ENCODE measurements at regions not wholly inside any gene's neighbourhood (a gene's known extent, or its start where the extent isn't known, plus 50 kb on each side); places are given as distances from the start of the nearest gene placed in this dataset.

GRCh38 chr11:96960926-96961325 is 571.1 kb downstream of the JRKL start:
- no peak for TF ChIP-seq POLR2AphosphoS5 (IDR thresholded peaks at IDR 0.05)
- TF ChIP-seq POLR2A (IDR thresholded peaks at IDR 0.05), result no peak
- TF ChIP-seq CTCF (IDR thresholded peaks at IDR 0.05 in 8 of 11, conservative IDR thresholded peaks at IDR 0.05 in 3 of 11), result no peak
- H3K27ac ChIP-seq, result no peak overlapping the region
- no peak for DNase-seq
- intact Hi-C loops (cut with DNase I; ENCODE audit: low total_unique reads), result no loop called here
- WGBS, 5 donors, result 88 to 98% (median 94%) methylated on average over 1 of the region's 1 CpG
- H3K4me3 ChIP-seq, result no peak overlapping the region
- peaks cover 0 to 8% (median 0%) of the 10 kb centered on the region in 8 donors for H3K9me3 ChIP-seq
- H3K27me3 ChIP-seq (replicated peaks in 1 of 7), result no peaks in the 10 kb centered on the region
- no peaks in the 10 kb centered on the region for H3K36me3 ChIP-seq
- H3K4me1 ChIP-seq, result no peaks in the 10 kb centered on the region

- no peak overlapping the region for H3K4me3 ChIP-seq
- H3K36me3 ChIP-seq, result no peaks in the 10 kb centered on the region
- no peaks in the 10 kb centered on the region for H3K27me3 ChIP-seq (replicated peaks in 1 of 7)
- peaks cover 0 to 4% (median 0%) of the 10 kb centered on the region in 8 donors for H3K9me3 ChIP-seq
- no peak overlapping the region for H3K27ac ChIP-seq
- intact Hi-C loops (cut with DNase I; ENCODE audit: low total_unique reads), result no loop called here
- WGBS, 5 donors, result 66 to 73% (median 68%) methylated on average over 4 of the region's 4 CpGs
- no peaks in the 10 kb centered on the region for H3K4me1 ChIP-seq
- DNase-seq, result no peak
- TF ChIP-seq POLR2AphosphoS5 (IDR thresholded peaks at IDR 0.05), result no peak
Measured at GRCh38 chr11:96961931-96962330, 572.1 kb downstream of the JRKL start.

- H3K4me1 ChIP-seq, result no peaks in the 10 kb centered on the region
- no peaks in the 10 kb centered on the region for H3K36me3 ChIP-seq
- H3K27me3 ChIP-seq (replicated peaks in 1 of 7), result no peaks in the 10 kb centered on the region
- H3K9me3 ChIP-seq, result peaks cover 0 to 4% (median 0%) of the 10 kb centered on the region in 8 donors
- TF ChIP-seq POLR2A (IDR thresholded peaks at IDR 0.05), result no peak
- TF ChIP-seq POLR2AphosphoS5 (IDR thresholded peaks at IDR 0.05), result no peak
- TF ChIP-seq CTCF (IDR thresholded peaks at IDR 0.05 in 8 of 11, conservative IDR thresholded peaks at IDR 0.05 in 3 of 11), result no peak
- intact Hi-C loops (cut with DNase I; ENCODE audit: low total_unique reads), result no loop called here
- no peak for DNase-seq
- no peak overlapping the region for H3K4me3 ChIP-seq
- 88 to 96% (median 93%) methylated on average over 2 of the region's 2 CpGs for WGBS, 5 donors
- no peak overlapping the region for H3K27ac ChIP-seq
Measured at GRCh38 chr11:96963375-96963774, 573.6 kb downstream of the JRKL start.

- TF ChIP-seq CTCF (IDR thresholded peaks at IDR 0.05 in 8 of 11, conservative IDR thresholded peaks at IDR 0.05 in 3 of 11), result no peak
- no peak for TF ChIP-seq POLR2A (IDR thresholded peaks at IDR 0.05)
- TF ChIP-seq POLR2AphosphoS5 (IDR thresholded peaks at IDR 0.05), result no peak
- no peak for DNase-seq
- Histone ChIP-seq H3K27ac (no peak overlapping the region), H3K27me3 (replicated peaks in 1 of 7) (no peaks in the 10 kb centered on the region), H3K9me3 (peaks cover 0 to 4% (median 0%) of the 10 kb centered on the region in 8 donors), H3K4me3 (no peak overlapping the region), H3K4me1 (no peaks in the 10 kb centered on the region), H3K36me3 (no peaks in the 10 kb centered on the region)
- WGBS, 5 donors, result 60 to 74% (median 70%) methylated on average over 2 of the region's 2 CpGs
- intact Hi-C loops (cut with DNase I; ENCODE audit: low total_unique reads), result no loop called here
Measured at GRCh38 chr11:96964661-96965060, 574.8 kb downstream of the JRKL start.

GRCh38 chr11:96967616-96968015 is 577.8 kb downstream of the JRKL start:
- no peak overlapping the region for H3K4me3 ChIP-seq
- DNase-seq, result no peak
- no peaks in the 10 kb centered on the region for H3K36me3 ChIP-seq
- H3K9me3 ChIP-seq, result peaks cover 0 to 4% (median 0%) of the 10 kb centered on the region in 8 donors
- H3K27ac ChIP-seq, result no peak overlapping the region
- intact Hi-C loops (cut with DNase I; ENCODE audit: low total_unique reads), result no loop called here
- TF ChIP-seq POLR2AphosphoS5 (IDR thresholded peaks at IDR 0.05) (no peak), POLR2A (IDR thresholded peaks at IDR 0.05) (no peak), CTCF (IDR thresholded peaks at IDR 0.05 in 8 of 11, conservative IDR thresholded peaks at IDR 0.05 in 3 of 11) (no peak)
- H3K27me3 ChIP-seq (replicated peaks in 1 of 7), result no peaks in the 10 kb centered on the region
- 74 to 86% (median 78%) methylated on average over 1 of the region's 1 CpG for WGBS, 5 donors
- no peaks in the 10 kb centered on the region for H3K4me1 ChIP-seq
